ENCODE measurements at regions not wholly inside any gene's neighbourhood (a gene's known extent, or its start where the extent isn't known, plus 50 kb on each side); places are given as distances from the start of the nearest gene placed in this dataset.
"Not testable (repeated sequence)": the region's sequence is repeated elsewhere in the genome, so short reads cannot be mapped to it uniquely, and the experiment has no call there.

DNA sequence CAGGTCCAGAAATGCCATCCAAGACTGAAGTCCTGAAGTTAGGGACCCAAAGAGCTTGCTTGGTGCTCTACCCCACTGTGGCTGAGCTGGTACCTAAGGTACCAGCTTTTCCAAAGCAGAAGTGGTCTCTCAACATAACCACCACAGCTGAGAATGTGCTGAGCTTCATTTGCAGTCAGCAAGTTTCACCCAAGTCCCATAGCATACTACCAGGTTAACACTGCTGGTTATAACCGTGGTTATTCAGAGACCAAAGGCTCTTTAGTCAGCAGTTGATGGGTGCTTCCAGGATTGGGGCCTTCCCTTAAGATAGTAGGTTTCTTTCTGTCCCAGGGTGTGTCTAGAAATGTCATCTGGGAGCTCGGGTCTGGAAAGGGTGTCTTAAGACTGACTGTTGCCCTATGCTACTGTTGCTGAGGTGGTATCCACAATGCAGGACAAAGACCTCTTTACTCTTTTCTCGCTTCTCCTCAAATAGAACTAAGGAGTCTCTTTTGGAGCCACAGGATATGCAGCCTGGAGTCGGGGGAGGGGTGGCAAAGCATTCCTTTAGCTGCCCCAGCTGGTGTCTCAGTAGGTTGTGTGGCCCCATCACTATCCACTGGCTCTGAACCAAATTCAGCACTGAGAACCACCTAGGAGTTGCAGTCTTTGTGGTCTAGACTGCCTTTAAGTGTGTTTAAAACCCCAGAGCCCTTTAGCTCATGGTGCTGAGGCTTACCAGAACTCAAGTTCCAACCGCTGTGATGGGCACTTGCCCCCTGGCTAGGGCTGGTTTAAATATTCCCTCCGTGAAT, 354.9 kb upstream of the SEMA3C start:
- no peaks in the 10 kb centered on the region for H3K27me3 Mint-ChIP-seq
- H3K27ac Mint-ChIP-seq: no peak overlapping the region
- H3K4me1 Mint-ChIP-seq: no peaks in the 10 kb centered on the region
- no peaks in the 10 kb centered on the region for H3K36me3 Mint-ChIP-seq
- H3K4me3 Mint-ChIP-seq: no peak overlapping the region
- no peaks in the 10 kb centered on the region for H3K9me3 Mint-ChIP-seq
- DNase-seq: no peak

DNA sequence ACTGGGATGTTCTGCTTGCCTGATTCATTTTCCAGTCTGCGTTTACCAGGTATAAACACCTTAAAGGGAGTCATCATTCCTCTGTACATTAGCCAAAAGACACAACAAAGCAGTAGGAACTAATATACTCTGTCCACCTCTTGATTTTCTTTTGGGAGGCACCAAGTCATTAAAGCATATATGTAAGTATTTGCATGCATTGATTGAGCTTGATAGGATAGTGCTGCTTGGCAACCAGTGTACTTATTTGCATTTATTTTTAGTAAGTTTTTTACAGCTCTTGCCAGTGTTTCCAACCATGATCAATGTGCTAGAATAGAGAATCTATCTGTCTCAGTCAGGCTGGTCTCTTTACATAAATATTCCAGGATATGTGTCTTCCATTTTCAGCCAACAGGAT, 353.3 kb upstream of the SEMA3C start:
- H3K36me3 Mint-ChIP-seq: no peaks in the 10 kb centered on the region

DNA sequence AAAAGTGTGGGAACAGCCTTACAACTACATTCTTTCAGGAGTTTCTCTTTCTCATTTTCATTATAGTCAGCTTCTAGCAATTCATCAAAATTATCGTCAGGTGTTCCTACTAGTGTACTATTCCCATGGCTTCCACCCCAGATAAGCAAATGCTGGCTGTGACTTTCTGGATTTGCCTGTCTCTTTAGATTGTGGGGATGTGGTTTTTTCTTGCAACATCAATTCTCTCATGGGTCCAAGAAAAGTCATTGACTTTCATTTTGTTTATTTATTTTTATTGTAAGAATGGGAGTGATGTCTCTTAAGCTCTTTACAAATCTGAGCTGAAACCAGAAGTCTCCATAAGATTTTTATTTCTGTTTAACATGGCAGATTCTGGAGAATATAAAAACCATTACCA, 349.7 kb upstream of the SEMA3C start:
- H3K4me1 Mint-ChIP-seq: no peaks in the 10 kb centered on the region
- H3K4me3 Mint-ChIP-seq: no peak overlapping the region
- H3K9me3 Mint-ChIP-seq: no peaks in the 10 kb centered on the region
- no peaks in the 10 kb centered on the region for H3K36me3 Mint-ChIP-seq
- DNase-seq: no peak
- no peak overlapping the region for H3K27ac Mint-ChIP-seq
- no peaks in the 10 kb centered on the region for H3K27me3 Mint-ChIP-seq

More for the DNA sequence above, 353.3 kb upstream of the SEMA3C start:
- Mint-ChIP-seq H3K4me1 (no peaks in the 10 kb centered on the region), H3K27ac (no peak overlapping the region), H3K27me3 (no peaks in the 10 kb centered on the region), H3K4me3 (no peak overlapping the region), H3K9me3 (no peaks in the 10 kb centered on the region)
- no peak for DNase-seq

DNA sequence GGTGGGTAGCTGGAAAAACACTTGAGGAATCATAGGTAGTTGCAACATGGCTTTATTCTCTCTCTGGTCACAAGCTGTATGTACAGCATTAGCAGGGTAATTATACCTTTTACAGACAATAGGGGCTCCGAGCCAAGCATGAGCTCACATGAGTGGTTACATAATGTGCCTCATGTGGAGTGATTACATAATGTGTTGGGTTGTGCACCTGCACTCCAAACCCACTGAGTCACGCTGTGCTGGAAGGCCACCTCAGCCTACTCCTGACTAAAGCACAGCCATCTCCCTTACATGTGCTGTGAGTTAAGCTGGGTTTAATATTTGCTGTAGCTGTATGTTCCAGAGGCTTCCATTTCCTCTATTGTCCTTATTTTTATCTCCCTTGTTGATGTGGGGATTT, 348.7 kb upstream of the SEMA3C start:
- no peaks in the 10 kb centered on the region for H3K4me1 Mint-ChIP-seq
- no peaks in the 10 kb centered on the region for H3K27me3 Mint-ChIP-seq
- no peaks in the 10 kb centered on the region for H3K9me3 Mint-ChIP-seq
- no peaks in the 10 kb centered on the region for H3K36me3 Mint-ChIP-seq
- no peak overlapping the region for H3K27ac Mint-ChIP-seq
- no peak for DNase-seq
- H3K4me3 Mint-ChIP-seq: no peak overlapping the region

- H3K27ac Mint-ChIP-seq: no peak overlapping the region
- peaks cover 7% of the 10 kb centered on the region for H3K9me3 Mint-ChIP-seq
- no peaks in the 10 kb centered on the region for H3K27me3 Mint-ChIP-seq
- DNase-seq: no peak
- H3K36me3 Mint-ChIP-seq: no peaks in the 10 kb centered on the region
- no peak overlapping the region for H3K4me3 Mint-ChIP-seq
- H3K4me1 Mint-ChIP-seq: no peaks in the 10 kb centered on the region
Measured at GRCh38 chr7:81264116-81264515, 345.3 kb upstream of the SEMA3C start.

DNA sequence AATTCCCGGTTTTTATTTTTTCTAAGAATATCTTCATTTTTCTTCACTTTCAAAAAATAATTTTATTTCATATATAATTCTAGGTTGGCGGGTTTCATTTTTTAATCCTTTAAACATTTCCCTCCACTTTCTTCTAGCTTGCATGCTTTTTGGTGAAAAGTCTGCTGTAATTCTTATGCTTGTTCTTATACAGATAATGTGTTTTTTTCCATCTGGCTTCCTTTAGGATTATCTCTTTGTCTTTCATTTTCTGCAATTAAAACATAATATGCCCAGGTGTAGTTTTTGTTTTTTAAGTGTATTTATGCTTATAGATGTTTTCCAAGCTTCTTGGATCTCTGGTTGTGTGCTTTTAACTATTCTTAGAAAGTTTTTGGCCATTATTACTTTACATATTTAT, 341.3 kb upstream of the SEMA3C start:
- Mint-ChIP-seq H3K27me3 (no peaks in the 10 kb centered on the region), H3K36me3 (no peaks in the 10 kb centered on the region), H3K9me3 (peaks cover 7% of the 10 kb centered on the region), H3K4me1 (no peaks in the 10 kb centered on the region), H3K4me3 (no peak overlapping the region), H3K27ac (no peak overlapping the region)
- DNase-seq: no peak

- H3K9me3 Mint-ChIP-seq: peaks cover 7% of the 10 kb centered on the region
Measured at GRCh38 chr7:81256991-81257390, 338.1 kb upstream of the SEMA3C start.

GRCh38 chr7:81248420-81248819, 329.6 kb upstream of the SEMA3C start:
- H3K36me3 Mint-ChIP-seq: no peaks in the 10 kb centered on the region
- no peak overlapping the region for H3K27ac Mint-ChIP-seq
- no peak overlapping the region for H3K4me3 Mint-ChIP-seq
- H3K27me3 Mint-ChIP-seq: no peaks in the 10 kb centered on the region
- DNase-seq: no peak
- peaks cover 3% of the 10 kb centered on the region for H3K9me3 Mint-ChIP-seq
- no peaks in the 10 kb centered on the region for H3K4me1 Mint-ChIP-seq

More at GRCh38 chr7:81256991-81257390, 338.1 kb upstream of the SEMA3C start:
- Mint-ChIP-seq H3K36me3 (no peaks in the 10 kb centered on the region), H3K27ac (no peak overlapping the region), H3K27me3 (no peaks in the 10 kb centered on the region), H3K4me3 (no peak overlapping the region), H3K4me1 (no peaks in the 10 kb centered on the region)
- DNase-seq: no peak

DNA sequence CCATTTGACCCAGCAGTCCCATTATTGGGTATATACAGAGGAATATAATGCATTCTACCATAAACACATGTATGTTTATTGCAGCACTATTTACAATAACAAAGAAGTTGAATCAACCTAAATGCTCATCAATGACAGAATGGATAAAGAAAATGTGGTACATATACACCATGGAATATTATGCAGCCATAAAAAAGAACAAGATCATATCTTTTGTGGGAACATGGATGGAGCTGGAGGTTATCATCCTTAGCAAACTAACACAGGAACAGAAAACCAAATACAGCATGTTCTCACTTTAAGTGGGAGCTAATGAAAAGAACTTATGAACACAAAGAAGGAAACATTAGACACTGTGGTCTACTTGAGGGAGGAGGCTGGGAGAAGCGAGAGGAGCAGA, 328.5 kb upstream of the SEMA3C start:
- not testable (repeated sequence) for H3K36me3 Mint-ChIP-seq, H3K9me3 Mint-ChIP-seq, H3K4me1 Mint-ChIP-seq, DNase-seq, H3K27me3 Mint-ChIP-seq, H3K4me3 Mint-ChIP-seq, H3K27ac Mint-ChIP-seq

GRCh38 chr7:81245353-81245752, 326.5 kb upstream of the SEMA3C start:
- H3K9me3 Mint-ChIP-seq: peaks cover 3% of the 10 kb centered on the region
- no peak overlapping the region for H3K27ac Mint-ChIP-seq
- H3K4me1 Mint-ChIP-seq: no peaks in the 10 kb centered on the region
- H3K4me3 Mint-ChIP-seq: no peak overlapping the region
- no peaks in the 10 kb centered on the region for H3K27me3 Mint-ChIP-seq
- H3K36me3 Mint-ChIP-seq: no peaks in the 10 kb centered on the region
- DNase-seq: no peak

- Mint-ChIP-seq H3K27ac (no peak overlapping the region), H3K4me3 (no peak overlapping the region), H3K4me1 (no peaks in the 10 kb centered on the region), H3K9me3 (peaks cover 3% of the 10 kb centered on the region), H3K27me3 (no peaks in the 10 kb centered on the region), H3K36me3 (no peaks in the 10 kb centered on the region)
- no peak for DNase-seq
Measured at GRCh38 chr7:81244224-81244623, 325.4 kb upstream of the SEMA3C start.

DNA sequence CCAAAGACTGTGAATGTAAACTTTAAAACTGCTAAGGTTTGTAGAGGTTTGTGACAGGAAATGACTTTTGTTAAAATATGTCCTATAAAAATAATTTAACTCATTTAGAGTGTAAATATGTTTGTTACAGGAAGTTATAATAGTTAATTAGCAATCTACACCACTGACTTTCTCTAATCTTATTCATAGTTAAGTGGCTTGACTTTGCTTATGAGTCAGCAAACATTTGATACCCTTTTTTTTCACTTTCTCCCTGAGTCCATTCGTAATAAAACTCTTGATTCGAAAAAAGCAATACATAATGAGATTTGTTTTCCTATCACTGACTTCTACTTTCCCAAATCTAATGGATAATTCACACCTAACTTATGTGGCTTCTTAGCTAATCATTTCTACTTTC, 317.7 kb upstream of the SEMA3C start:
- Mint-ChIP-seq H3K9me3 (peaks cover 2% of the 10 kb centered on the region), H3K27me3 (peaks cover 3% of the 10 kb centered on the region), H3K4me3 (no peak overlapping the region), H3K4me1 (no peaks in the 10 kb centered on the region), H3K27ac (no peak overlapping the region), H3K36me3 (no peaks in the 10 kb centered on the region)
- DNase-seq: no peak

DNA sequence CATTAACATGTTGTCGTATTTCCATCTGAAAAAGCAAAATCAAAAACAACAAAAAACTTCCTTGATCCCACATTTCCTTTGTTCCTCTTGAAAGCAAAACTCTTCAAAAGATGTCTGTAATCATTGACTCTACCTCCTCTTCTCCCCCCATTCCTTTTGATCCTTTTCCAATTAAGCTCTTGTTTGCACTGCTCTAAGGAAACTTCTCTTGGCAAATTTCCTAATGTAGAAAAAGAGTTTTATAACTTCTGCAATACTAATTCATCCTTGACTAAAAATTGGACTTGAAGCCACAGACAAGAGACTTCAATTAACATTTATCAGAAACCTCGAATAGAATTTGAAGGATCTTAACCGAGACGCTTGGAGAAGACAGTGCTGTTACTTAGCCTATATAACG, 317.1 kb upstream of the SEMA3C start:
- DNase-seq: no peak
- Mint-ChIP-seq H3K4me3 (no peak overlapping the region), H3K36me3 (no peaks in the 10 kb centered on the region), H3K27me3 (peaks cover 3% of the 10 kb centered on the region), H3K9me3 (peaks cover 2% of the 10 kb centered on the region), H3K4me1 (no peaks in the 10 kb centered on the region), H3K27ac (no peak overlapping the region)

- H3K4me3 Mint-ChIP-seq: no peak overlapping the region
- H3K36me3 Mint-ChIP-seq: no peaks in the 10 kb centered on the region
- H3K9me3 Mint-ChIP-seq: peaks cover 2% of the 10 kb centered on the region
Measured at GRCh38 chr7:81234896-81235295, 316.0 kb upstream of the SEMA3C start.

GRCh38 chr7:81233208-81233940, 314.5 kb upstream of the SEMA3C start:
- H3K27ac Mint-ChIP-seq: no peak overlapping the region
- H3K27me3 Mint-ChIP-seq: peaks cover 3% of the 10 kb centered on the region
- no peaks in the 10 kb centered on the region for H3K4me1 Mint-ChIP-seq
- H3K9me3 Mint-ChIP-seq: peaks cover 2% of the 10 kb centered on the region
- H3K36me3 Mint-ChIP-seq: no peaks in the 10 kb centered on the region
- H3K4me3 Mint-ChIP-seq: no peak overlapping the region
- DNase-seq: no peak

More at GRCh38 chr7:81234896-81235295, 316.0 kb upstream of the SEMA3C start:
- Mint-ChIP-seq H3K27me3 (peaks cover 3% of the 10 kb centered on the region), H3K27ac (no peak overlapping the region), H3K4me1 (no peaks in the 10 kb centered on the region)
- no peak for DNase-seq
